Ectodermal cell (in vitro differentiated cells): ENCODE measurements at regions not wholly inside any gene's neighbourhood (a gene's known extent, or its start where the extent isn't known, plus 50 kb on each side); places are given as distances from the start of the nearest gene placed in this dataset.

Experiments
- H3K27ac ChIP-seq: 2 replicates; pipeline ENCODE4 v1.7.0; 2013; ENCODE audit warnings: mild to moderate bottlenecking, low read depth, low read length; ENCODE audit not compliant: insufficient read depth, poor library complexity, severe bottlenecking
- H3K27me3 ChIP-seq: 2 replicates; pipeline ENCODE4 v1.7.0; 2013; ENCODE audit warnings: mild to moderate bottlenecking, low read length; ENCODE audit not compliant: insufficient read depth, control insufficient read depth, poor library complexity, severe bottlenecking
- H3K36me3 ChIP-seq: one replicate; pipeline ENCODE4 v1.7.0; 2013; ENCODE audit warnings: low read length; ENCODE audit not compliant: control insufficient read depth, insufficient read depth
- H3K4me1 ChIP-seq: one replicate; pipeline ENCODE4 v1.7.0; 2013; ENCODE audit warnings: low read length; ENCODE audit not compliant: control insufficient read depth, insufficient read depth
- H3K4me3 ChIP-seq: 2 replicates; pipeline ENCODE4 v1.7.0; 2013; ENCODE audit warnings: low read depth, low read length, control low read depth; ENCODE audit not compliant: insufficient read depth
- H3K9me3 ChIP-seq: 2 replicates; pipeline ENCODE4 v1.7.0; 2013; ENCODE audit warnings: mild to moderate bottlenecking, low read length, moderate library complexity; ENCODE audit not compliant: control insufficient read depth
- WGBS, 2 experiments: methylation state at CpG; one replicate each; pipeline ENCODE4 v1.1.7; 2013; ENCODE audit warnings: missing lambda C conversion rate in 2 of 2; 5-methylcytosine and 5-hydroxymethylcytosine counted together

DNA sequence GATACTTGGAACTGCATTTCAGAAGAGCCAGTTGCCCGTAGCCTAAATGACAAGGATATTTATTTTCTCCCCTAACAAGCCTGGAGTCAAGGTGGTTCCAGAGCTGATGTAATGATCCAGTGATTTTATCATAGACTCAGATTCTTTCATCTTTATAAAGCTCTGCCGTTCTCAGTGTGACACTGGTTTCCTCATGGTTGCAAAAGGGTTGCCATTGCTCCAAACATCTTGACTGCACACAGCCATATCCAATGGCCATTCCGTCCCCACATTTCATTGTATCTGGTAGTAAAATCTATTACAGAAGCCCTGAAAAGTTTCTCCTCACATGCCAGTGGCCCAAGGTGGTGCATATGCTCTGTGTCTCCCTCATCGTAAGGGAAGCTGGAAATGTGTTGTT is 63.1 kb upstream of the SDK2 start:
- Histone ChIP-seq H3K4me3 (no peak overlapping the region), H3K27me3 (no peaks in the 10 kb centered on the region), H3K4me1 (no peaks in the 10 kb centered on the region), H3K9me3 (no peaks in the 10 kb centered on the region), H3K36me3 (no peaks in the 10 kb centered on the region), H3K27ac (no peak overlapping the region)
- 94 to 98% methylated on average over 4 of the region's 4 CpGs for WGBS, 2 experiments

DNA sequence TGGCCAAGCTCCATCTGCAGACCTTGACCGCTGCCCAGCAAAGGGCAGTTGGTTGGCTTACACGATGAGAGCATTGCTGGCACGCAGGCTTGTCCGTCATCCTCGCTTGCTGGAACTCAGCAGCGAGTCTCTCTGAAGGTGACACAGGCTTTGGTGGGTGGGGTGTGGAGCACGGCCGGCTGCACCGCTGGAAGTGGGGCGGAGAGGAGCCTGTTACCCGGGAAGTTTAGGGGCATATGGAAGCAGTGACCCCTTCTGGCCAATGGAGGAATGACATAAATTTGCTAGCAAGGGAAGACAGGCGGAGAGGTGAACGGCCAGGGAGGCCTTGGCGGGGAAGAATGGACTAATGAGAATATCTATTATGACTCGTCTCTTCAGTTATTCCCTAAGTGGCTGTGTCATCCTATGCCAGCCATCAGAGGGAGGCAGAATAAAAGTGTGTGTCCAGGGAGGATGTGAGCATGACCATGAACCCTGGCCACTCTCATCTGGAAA is 65.9 kb upstream of the SDK2 start:
- H3K4me1 ChIP-seq, result no peaks in the 10 kb centered on the region
- no peak overlapping the region for H3K4me3 ChIP-seq
- H3K27ac ChIP-seq, result no peak overlapping the region
- no peaks in the 10 kb centered on the region for H3K36me3 ChIP-seq
- no peaks in the 10 kb centered on the region for H3K27me3 ChIP-seq
- WGBS, 2 experiments, result 22 to 24% methylated on average over 15 of the region's 15 CpGs
- H3K9me3 ChIP-seq, result no peaks in the 10 kb centered on the region

DNA sequence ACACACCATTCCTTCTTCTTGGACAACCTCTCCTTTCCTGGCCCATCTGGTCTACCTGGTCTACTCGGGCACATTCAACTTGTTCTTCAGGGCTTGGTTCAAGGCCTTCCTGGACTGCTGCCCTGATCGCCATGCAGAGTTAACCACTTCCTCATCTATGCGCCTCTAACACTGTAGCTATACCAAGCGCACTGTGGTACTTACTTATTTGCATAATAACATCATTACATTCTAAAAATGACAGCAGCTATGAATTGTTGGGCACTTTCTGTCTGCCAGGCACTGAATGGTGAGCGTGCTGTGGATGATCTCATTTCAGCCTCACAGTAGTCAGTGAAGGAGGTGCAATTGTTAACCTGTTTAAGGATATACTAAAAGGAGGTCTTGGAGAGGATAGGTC is 66.9 kb upstream of the SDK2 start:
- 93 to 94% methylated on average over 5 of the region's 5 CpGs for WGBS, 2 experiments
- no peaks in the 10 kb centered on the region for H3K4me1 ChIP-seq
- H3K27me3 ChIP-seq, result no peaks in the 10 kb centered on the region
- H3K9me3 ChIP-seq, result no peaks in the 10 kb centered on the region
- H3K27ac ChIP-seq, result no peak overlapping the region
- H3K36me3 ChIP-seq, result no peaks in the 10 kb centered on the region
- no peak overlapping the region for H3K4me3 ChIP-seq

DNA sequence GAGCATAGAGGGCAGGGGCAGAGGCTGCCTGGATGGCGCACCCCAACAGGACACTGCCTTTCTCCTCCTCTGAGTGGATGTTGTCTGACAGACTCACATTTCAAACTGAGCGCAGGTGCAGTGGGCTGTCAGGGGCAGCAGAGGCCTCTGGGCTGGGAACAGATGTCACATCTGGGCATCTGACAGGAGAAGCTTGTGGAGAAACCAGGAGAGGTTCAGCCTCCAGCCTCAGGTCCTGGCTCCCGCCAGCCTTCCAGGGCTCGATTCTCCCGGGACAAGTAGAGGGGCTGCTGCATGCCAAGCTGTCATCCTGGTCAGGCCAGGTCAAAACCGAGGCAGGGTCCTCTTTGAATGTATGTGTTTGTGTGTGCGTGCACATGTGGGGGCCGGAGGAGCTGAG is 67.7 kb upstream of the SDK2 start:
- no peaks in the 10 kb centered on the region for H3K9me3 ChIP-seq
- H3K27ac ChIP-seq, result no peak overlapping the region
- no peaks in the 10 kb centered on the region for H3K27me3 ChIP-seq
- 90 to 95% methylated on average over 8 of the region's 8 CpGs for WGBS, 2 experiments
- no peak overlapping the region for H3K4me3 ChIP-seq
- no peaks in the 10 kb centered on the region for H3K4me1 ChIP-seq
- H3K36me3 ChIP-seq, result no peaks in the 10 kb centered on the region

DNA sequence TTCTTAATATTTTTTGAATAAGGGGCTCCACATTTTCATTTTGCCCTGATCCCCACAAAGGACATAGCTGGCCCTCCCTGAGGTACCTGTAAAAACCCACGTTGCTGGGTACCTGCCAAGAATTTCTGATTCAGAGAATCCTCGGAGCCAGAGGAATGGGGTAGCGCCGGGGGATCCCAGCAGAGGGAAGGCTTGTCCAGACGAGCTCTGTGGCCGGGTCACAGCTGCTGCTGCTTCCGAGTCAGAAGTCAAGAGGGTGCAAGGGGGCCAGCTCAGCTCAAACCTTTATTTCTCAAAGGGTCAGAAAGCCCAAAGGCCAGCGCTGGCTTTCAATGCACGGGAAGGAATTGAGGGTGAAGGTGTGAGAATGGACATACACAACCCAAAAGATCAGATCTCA is 68.9 kb upstream of the SDK2 start:
- no peaks in the 10 kb centered on the region for H3K36me3 ChIP-seq
- H3K4me3 ChIP-seq, result no peak overlapping the region
- H3K9me3 ChIP-seq, result no peaks in the 10 kb centered on the region
- no peak overlapping the region for H3K27ac ChIP-seq
- no peaks in the 10 kb centered on the region for H3K27me3 ChIP-seq
- no peaks in the 10 kb centered on the region for H3K4me1 ChIP-seq
- WGBS, 2 experiments, result 53 to 61% methylated on average over 9 of the region's 9 CpGs

DNA sequence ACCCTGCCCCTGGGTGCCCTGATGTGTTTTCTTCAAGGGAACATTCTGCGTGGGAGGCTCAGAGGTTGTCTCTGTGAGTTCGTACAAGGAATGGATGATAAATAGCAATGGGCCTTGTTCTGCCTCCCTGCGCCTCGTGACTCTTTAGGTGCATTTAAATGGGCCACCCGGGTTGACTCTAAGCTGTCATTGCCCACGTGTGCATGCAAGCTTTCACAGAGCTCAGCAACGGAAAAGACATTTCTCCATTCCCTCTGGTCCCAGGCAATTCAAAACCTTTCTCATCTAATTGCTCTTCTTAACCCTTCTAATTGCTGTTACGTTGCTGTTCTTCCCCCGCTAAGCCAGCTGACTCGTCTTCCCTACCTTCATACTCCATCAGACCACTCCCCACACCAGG is 71.5 kb upstream of the SDK2 start:
- Histone ChIP-seq H3K4me1 (peaks cover 22% of the 10 kb centered on the region), H3K27me3 (no peaks in the 10 kb centered on the region), H3K9me3 (no peaks in the 10 kb centered on the region), H3K27ac (no peak overlapping the region), H3K36me3 (no peaks in the 10 kb centered on the region), H3K4me3 (no peak overlapping the region)
- WGBS, 2 experiments, result 68 to 69% methylated on average over 10 of the region's 10 CpGs

DNA sequence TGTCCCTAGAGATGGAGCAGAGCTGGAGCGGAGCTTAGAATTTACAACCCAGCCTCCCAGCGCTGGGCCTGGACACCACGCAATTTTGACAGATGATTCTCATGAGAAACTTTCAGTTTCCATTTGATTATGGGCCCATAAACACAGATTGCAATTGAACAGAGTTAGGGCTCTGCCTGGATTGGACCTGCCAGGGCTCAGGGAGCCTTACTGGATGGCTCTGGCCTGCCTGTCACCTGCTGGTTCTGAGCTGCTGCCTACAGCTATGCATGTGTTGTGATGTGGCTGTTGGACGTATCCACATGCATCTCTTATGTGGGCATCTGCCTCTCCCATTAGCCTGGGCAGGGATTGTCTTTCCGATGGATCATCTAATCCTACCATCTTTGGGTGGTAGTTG is 73.4 kb upstream of the SDK2 start:
- 90 to 97% methylated on average over 5 of the region's 5 CpGs for WGBS, 2 experiments
- H3K4me3 ChIP-seq, result no peak overlapping the region
- no peak overlapping the region for H3K27ac ChIP-seq
- no peaks in the 10 kb centered on the region for H3K9me3 ChIP-seq
- H3K27me3 ChIP-seq, result no peaks in the 10 kb centered on the region
- H3K36me3 ChIP-seq, result no peaks in the 10 kb centered on the region
- H3K4me1 ChIP-seq, result peaks cover 25% of the 10 kb centered on the region

DNA sequence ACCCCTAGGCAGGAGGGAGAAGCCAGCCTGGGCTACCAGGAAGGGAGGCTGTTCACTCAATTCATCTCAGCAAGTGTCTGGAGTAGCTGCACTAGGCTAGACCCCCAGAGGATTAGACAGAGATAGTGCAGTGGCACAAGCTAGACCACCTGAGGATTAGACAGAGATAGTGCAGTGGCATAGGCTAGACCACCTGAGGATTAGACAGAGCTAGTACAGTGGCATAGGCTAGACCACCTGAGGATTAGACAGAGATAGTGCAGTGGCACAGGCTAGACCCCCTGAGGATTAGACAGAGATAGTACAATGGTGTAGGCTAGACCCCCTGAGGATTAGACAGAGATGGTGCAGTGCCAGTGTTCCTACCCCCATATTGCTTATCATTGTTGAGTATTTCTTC is 74.1 kb upstream of the SDK2 start:
- H3K36me3 ChIP-seq, result no peaks in the 10 kb centered on the region
- no peak overlapping the region for H3K4me3 ChIP-seq
- no peak overlapping the region for H3K27ac ChIP-seq
- no peaks in the 10 kb centered on the region for H3K9me3 ChIP-seq
- H3K4me1 ChIP-seq, result peaks cover 25% of the 10 kb centered on the region
- H3K27me3 ChIP-seq, result no peaks in the 10 kb centered on the region

DNA sequence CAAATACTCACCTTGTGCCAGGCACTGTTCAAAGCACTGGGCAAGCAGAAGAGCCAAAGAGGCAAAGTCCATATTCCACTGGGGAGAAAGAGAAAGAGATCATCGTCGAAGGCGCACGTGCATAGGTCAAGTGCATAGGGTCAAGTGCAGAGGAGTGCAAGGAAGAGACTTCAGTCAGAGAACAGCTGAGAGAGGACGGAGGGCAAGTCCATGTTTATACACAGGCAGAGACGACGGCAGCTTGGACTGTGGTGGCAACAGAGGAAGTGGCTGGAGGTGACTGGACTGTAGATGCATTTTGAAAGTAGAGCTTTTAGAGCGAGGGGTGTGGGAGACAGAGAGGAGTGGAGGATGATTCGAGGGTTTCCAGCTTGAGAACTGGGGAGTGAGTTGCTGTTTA is 74.7 kb upstream of the SDK2 start:
- 88 to 89% methylated on average over 9 of the region's 9 CpGs for WGBS, 2 experiments
- Histone ChIP-seq H3K27me3 (no peaks in the 10 kb centered on the region), H3K27ac (peak overlapping the region; percentile 83)

DNA sequence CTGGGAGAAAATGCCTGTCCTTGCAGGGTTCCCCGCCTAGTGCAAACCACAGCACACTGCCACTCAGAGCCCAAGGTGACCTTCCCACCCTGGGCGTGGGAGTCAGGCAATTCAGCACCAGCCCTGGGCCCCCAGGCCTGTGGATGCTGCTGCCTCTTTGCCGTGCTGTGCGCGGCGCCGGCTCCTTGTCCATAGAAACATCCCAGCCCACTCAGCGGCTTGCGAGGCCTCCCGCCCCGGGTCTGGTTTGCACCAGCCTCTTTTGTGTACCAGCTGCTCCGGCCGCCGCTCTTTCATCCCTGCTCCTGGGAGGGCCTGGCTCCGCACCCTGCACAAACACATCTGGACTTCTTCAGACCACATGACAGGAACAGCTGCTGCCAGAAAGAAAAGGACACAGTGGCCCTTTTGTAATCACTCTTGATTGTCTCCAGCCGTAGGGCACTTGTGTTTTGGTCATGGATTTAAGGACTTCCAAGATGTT is 75.4 kb upstream of the SDK2 start:
- Histone ChIP-seq H3K9me3 (no peaks in the 10 kb centered on the region), H3K27me3 (no peaks in the 10 kb centered on the region), H3K36me3 (no peaks in the 10 kb centered on the region), H3K27ac (peak overlapping the region; percentile 83), H3K4me1 (peaks cover 25% of the 10 kb centered on the region), H3K4me3 (no peak overlapping the region)
- 46 to 53% methylated on average over 16 of the region's 16 CpGs for WGBS, 2 experiments

More for the DNA sequence above, 74.7 kb upstream of the SDK2 start:
- H3K9me3 ChIP-seq, result no peaks in the 10 kb centered on the region
- no peaks in the 10 kb centered on the region for H3K36me3 ChIP-seq
- H3K4me3 ChIP-seq, result no peak overlapping the region
- H3K4me1 ChIP-seq, result peaks cover 25% of the 10 kb centered on the region
